ENCODE measurements at regions not wholly inside any gene's neighbourhood (a gene's known extent, or its start where the extent isn't known, plus 50 kb on each side); places are given as distances from the start of the nearest gene placed in this dataset.

GRCh38 chr3:106239195-106239697, 370.4 kb upstream of the CBLB start:
- no peak overlapping the region for H3K27ac ChIP-seq
- no peak for TF ChIP-seq ZFX (IDR thresholded peaks at IDR 0.05; ENCODE audit: borderline replicate concordance)
- TF ChIP-seq, protein P1, sequence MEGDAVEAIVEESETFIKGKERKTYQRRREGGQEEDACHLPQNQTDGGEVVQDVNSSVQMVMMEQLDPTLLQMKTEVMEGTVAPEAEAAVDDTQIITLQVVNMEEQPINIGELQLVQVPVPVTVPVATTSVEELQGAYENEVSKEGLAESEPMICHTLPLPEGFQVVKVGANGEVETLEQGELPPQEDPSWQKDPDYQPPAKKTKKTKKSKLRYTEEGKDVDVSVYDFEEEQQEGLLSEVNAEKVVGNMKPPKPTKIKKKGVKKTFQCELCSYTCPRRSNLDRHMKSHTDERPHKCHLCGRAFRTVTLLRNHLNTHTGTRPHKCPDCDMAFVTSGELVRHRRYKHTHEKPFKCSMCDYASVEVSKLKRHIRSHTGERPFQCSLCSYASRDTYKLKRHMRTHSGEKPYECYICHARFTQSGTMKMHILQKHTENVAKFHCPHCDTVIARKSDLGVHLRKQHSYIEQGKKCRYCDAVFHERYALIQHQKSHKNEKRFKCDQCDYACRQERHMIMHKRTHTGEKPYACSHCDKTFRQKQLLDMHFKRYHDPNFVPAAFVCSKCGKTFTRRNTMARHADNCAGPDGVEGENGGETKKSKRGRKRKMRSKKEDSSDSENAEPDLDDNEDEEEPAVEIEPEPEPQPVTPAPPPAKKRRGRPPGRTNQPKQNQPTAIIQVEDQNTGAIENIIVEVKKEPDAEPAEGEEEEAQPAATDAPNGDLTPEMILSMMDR (IDR thresholded peaks at IDR 0.05): no peak

DNA sequence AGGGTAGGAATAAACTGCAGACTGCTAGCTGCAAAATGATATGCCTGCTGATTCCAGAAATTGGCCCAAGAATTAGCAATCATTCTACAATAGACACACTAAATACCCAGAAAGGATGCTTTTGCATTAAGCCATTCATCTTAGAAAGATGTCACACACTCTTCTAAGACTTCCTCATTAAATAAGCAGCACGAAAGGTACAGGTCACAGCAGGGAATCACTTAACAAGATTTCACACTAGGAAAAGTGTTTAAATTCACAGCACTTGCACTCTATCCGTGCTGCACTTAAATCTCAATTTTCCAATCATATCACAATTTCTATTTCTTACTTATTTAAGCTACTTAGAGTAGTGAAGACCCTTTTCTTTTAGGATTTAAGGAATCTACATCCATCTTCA, 372.8 kb upstream of the CBLB start:
- TF ChIP-seq, protein P1 (IDR thresholded peaks at IDR 0.05): no peak
- TF ChIP-seq ZFX (IDR thresholded peaks at IDR 0.05; ENCODE audit: borderline replicate concordance): no peak

GRCh38 chr3:106242781-106243180, 374.0 kb upstream of the CBLB start:
- TF ChIP-seq, protein P1 (IDR thresholded peaks at IDR 0.05): no peak
- no peak for TF ChIP-seq ZFX (IDR thresholded peaks at IDR 0.05; ENCODE audit: borderline replicate concordance)
- H3K27ac ChIP-seq: no peak overlapping the region

More for the DNA sequence above, 372.8 kb upstream of the CBLB start:
- no peak overlapping the region for H3K27ac ChIP-seq

- no peak for TF ChIP-seq ZFX (IDR thresholded peaks at IDR 0.05; ENCODE audit: borderline replicate concordance)
- TF ChIP-seq, protein P1 (IDR thresholded peaks at IDR 0.05): no peak
- H3K27ac ChIP-seq: no peak overlapping the region
Observed at GRCh38 chr3:106245400-106245799, 376.6 kb upstream of the CBLB start.

DNA sequence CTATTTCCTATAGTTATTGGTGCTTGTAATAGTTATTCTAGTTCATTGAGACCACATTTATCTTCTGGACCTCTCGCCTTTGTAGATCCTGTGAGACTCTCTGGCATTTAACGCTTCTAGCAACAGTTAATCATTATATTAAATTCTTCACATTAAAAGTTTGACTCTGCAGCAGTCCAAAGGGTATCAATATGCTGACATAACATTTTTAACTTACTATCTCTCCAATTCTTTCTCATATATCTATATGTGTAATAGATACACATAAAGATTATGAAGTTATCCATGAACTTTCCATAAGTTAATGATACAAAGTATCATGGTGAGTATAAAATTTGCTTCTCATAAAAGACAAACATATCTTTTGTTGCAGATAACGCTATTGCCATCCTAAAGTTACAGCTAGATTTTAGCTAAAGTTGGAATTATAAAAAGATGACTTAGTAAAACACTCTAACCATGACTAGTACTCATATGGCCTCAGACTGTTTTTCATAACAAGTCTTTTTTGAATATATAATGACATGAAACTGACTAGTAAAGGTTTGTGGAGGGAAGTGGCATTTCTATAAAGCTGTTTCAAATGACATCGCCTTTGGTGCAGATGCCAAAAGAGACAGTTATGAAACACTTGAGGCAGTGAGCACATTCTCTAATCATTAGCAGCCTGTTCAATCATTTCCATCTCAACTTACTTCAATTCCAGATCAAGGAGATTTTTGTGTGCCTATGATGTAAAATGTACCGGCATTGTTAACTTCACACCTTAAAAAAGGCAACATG, 379.3 kb upstream of the CBLB start:
- TF ChIP-seq ZFX (IDR thresholded peaks at IDR 0.05; ENCODE audit: borderline replicate concordance): no peak
- TF ChIP-seq, protein P1 (IDR thresholded peaks at IDR 0.05): no peak
- no peak overlapping the region for H3K27ac ChIP-seq

GRCh38 chr3:106249159-106249558, 380.3 kb upstream of the CBLB start:
- TF ChIP-seq ZFX (IDR thresholded peaks at IDR 0.05; ENCODE audit: borderline replicate concordance): no peak
- TF ChIP-seq, protein P1 (IDR thresholded peaks at IDR 0.05): no peak
- no peak overlapping the region for H3K27ac ChIP-seq

GRCh38 chr3:106249981-106250380, 381.2 kb upstream of the CBLB start:
- H3K27ac ChIP-seq: no peak overlapping the region
- no peak for TF ChIP-seq ZFX (IDR thresholded peaks at IDR 0.05; ENCODE audit: borderline replicate concordance)
- TF ChIP-seq, protein P1 (IDR thresholded peaks at IDR 0.05): no peak

Data from 22Rv1 (cell line).